Kidney (tissue), 13 donors: ENCODE measurements at regions not wholly inside any gene's neighbourhood (a gene's known extent, or its start where the extent isn't known, plus 50 kb on each side); places are given as distances from the start of the nearest gene placed in this dataset.

Experiments used
- DNase-seq, 5 donors: peaks; one replicate each; pipeline ENCODE4 v3.0.0-alpha.2; 2013 to 2020
- FAIRE-seq: peaks from 2 replicates; lab custom pipeline; 2012; peaks lifted over from hg19 to GRCh38; lab: Jason Lieb, UNC
- H3K27ac ChIP-seq, 2 donors: one replicate each; pipeline ENCODE4 v1.7.0; 2013; ENCODE audit warnings: low read depth in 2 of 2, low read length in 2 of 2, inconsistent platforms in 1 of 2
- H3K27me3 ChIP-seq: one replicate; pipeline ENCODE4 v1.7.1; 2013; ENCODE audit warnings: low read length, inconsistent platforms; ENCODE audit not compliant: control insufficient read depth, insufficient read depth
- H3K36me3 ChIP-seq, 3 donors: one replicate each; pipeline versions ENCODE4 v1.7.0 to v1.7.1; 2013; ENCODE audit warnings: low read length in 3 of 3, control low read depth in 1 of 3, inconsistent platforms in 1 of 3; ENCODE audit not compliant: insufficient read depth in 3 of 3, control insufficient read depth in 2 of 3
- H3K4me1 ChIP-seq, 3 donors: one replicate each; pipeline versions ENCODE4 v1.7.0 to v1.7.1; 2013; ENCODE audit warnings: low read length in 3 of 3, inconsistent platforms in 1 of 3, low read depth in 1 of 3; ENCODE audit not compliant: control insufficient read depth in 2 of 3, insufficient read depth in 2 of 3
- H3K4me3 ChIP-seq, 3 donors: one replicate each; pipeline versions ENCODE4 v1.7.0 to v1.8.1; 2013; ENCODE audit warnings: low read length in 3 of 3, control low read depth in 1 of 3, inconsistent platforms in 1 of 3
- H3K9ac ChIP-seq, 3 donors: one replicate each; pipeline versions ENCODE4 v1.7.0 to v1.7.1; 2013; ENCODE audit warnings: low read length in 3 of 3, control low read depth in 1 of 3, inconsistent platforms in 1 of 3
- H3K9me3 ChIP-seq, 3 donors: one replicate each; pipeline versions ENCODE4 v1.7.0 to v1.7.1; 2013; ENCODE audit warnings: low read length in 3 of 3, control low read depth in 1 of 3, inconsistent platforms in 1 of 3; ENCODE audit not compliant: control insufficient read depth in 2 of 3, insufficient read depth in 1 of 3
- CTCF ChIP-seq: IDR thresholded peaks from 3 replicates; pipeline ENCODE4 v1.5.1; 2012; ENCODE audit warnings: mild to moderate bottlenecking, moderate library complexity, borderline replicate concordance; ENCODE audit not compliant: insufficient read depth; ENCODE audit errors: extremely low read depth
- intact Hi-C: fragments of 100-400 bp; cut with DNase I; formaldehyde crosslinking; loops from one replicate; pipeline ENCODE4 v1.11.1; 2022
- donor health status: control.
- donor health status: control.
- donor health status: control.
- donor health status: control.
- donor health status: control.
- donor health status: DM: yes; HTN: yes; CAD: no.
- donor health status: Normal renal cell carcinoma (clear cell type).

DNA sequence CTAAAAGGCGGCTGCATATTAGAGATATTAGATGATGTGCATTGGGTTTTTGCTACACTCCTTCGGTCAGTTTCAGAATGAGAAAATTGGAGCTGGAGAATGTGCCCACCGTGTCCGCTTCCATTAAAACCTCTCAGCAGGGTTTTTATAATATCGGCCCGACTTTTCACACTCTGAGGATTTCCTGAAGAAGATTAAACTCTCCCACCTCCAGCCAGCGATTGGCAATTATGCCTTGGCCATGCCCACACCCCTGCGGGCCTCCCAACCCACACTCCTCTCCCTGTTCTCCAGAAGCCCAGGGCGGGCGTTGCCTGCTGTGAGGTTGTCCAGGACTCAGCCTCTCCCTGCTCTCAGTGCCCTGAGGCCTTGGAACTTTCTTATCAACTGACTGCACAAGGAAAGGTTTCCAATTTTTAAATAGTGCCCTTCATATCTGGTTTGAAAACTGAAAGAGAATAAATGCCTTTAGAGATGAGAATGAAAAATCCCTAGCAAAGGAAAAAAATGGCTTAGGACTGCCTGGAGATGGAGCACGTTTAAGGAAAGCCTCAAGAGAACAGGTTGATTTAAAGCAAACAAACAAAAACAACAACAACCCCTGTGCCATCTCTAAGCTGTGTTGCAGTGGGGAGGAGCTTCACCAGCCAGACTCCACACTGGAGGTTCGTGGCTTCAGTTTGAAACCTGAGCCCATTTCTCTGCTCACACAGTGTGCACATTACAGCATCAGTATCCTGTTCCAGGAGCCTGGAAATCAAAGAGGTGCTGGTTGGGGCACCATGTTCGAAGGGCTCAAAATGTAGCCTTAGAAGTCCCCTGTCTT lies 292.9 kb downstream of the NSG2 start:
- H3K9me3 ChIP-seq = no peaks in the 10 kb centered on the region
- no peak overlapping the region for H3K9ac ChIP-seq
- TF ChIP-seq CTCF = no peak
- no peak overlapping the region for H3K27ac ChIP-seq
- FAIRE-seq (no peak), DNase-seq (peak in 2 of 5 donors; percentile 9 to 22)
- intact Hi-C loops = no loop called here
- H3K4me3 ChIP-seq = no peak overlapping the region
- H3K36me3 ChIP-seq = no peaks in the 10 kb centered on the region
- no peaks in the 10 kb centered on the region for H3K27me3 ChIP-seq
- no peaks in the 10 kb centered on the region for H3K4me1 ChIP-seq

DNA sequence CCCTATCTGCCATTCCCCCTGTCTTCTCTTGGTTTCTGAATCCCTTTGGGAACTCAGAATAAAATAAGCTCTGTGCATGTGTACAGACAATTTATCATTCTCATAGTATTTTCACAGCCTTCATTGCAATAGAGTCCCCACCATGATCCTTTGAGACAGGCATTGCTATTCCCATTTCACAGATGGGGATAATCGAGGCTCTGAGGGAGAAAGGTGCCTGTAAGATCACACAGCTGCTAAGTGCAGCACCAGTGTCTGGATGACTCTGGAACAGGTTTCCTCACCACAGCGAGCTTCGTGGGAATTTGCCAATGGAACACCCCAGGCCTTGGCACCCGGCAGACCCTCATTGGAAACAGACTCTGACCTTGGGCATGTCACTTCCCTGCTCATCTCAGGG lies 293.6 kb downstream of the NSG2 start:
- intact Hi-C loops = no loop called here
- Histone ChIP-seq H3K27me3 (no peaks in the 10 kb centered on the region), H3K9me3 (no peaks in the 10 kb centered on the region), H3K4me1 (no peaks in the 10 kb centered on the region), H3K36me3 (no peaks in the 10 kb centered on the region), H3K4me3 (no peak overlapping the region), H3K9ac (no peak overlapping the region), H3K27ac (no peak overlapping the region)
- TF ChIP-seq CTCF = no peak
- DNase-seq (no peak), FAIRE-seq (no peak)

DNA sequence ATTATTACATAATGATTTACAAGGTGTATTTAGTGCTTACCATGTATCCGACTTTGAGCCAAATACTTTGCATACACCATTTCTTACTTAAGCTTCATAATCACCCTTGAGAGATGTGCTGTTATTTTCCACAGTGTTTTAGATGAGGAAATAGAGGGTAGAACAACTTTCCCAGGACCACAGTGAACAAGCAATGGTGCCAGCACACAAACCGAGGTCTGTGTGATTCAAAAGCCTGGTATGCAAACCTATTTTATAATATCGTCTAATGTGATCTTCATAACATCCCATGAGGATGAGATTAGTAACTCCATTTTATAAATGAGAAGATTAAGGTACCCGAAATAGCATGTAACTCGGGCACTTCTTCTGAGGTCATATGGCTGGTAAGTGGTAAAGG lies 294.7 kb downstream of the NSG2 start:
- no peak for FAIRE-seq

More for the DNA sequence above, 294.7 kb downstream of the NSG2 start:
- Histone ChIP-seq H3K9ac (no peak overlapping the region), H3K27me3 (no peaks in the 10 kb centered on the region), H3K27ac (no peak overlapping the region), H3K9me3 (no peaks in the 10 kb centered on the region), H3K4me3 (no peak overlapping the region), H3K36me3 (no peaks in the 10 kb centered on the region), H3K4me1 (no peaks in the 10 kb centered on the region)
- no peak for DNase-seq
- no peak for TF ChIP-seq CTCF
- intact Hi-C loops = no loop called here
